HFF-Myc (cell line): ENCODE measurements at regions not wholly inside any gene's neighbourhood (a gene's known extent, or its start where the extent isn't known, plus 50 kb on each side); places are given as distances from the start of the nearest gene placed in this dataset.

ENCODE experiments used
- DNase-seq: peaks from one replicate; pipeline ENCODE4 v3.0.0-alpha.2; 2011; ENCODE audit warnings: low read depth; ENCODE audit errors: extremely low read depth
- H3K4me3 ChIP-seq: replicated peaks from 2 replicates; pipeline ENCODE4 v1.5.1; 2011; ENCODE audit warnings: low read depth, mild to moderate bottlenecking, control low read depth, low read length
- CTCF ChIP-seq: IDR thresholded peaks from 2 replicates; pipeline ENCODE4 v1.5.1; 2012; ENCODE audit warnings: mild to moderate bottlenecking, low read depth, low read length, control low read depth; ENCODE audit errors: missing control alignments

- no peak for TF ChIP-seq CTCF
- no peak overlapping the region for H3K4me3 ChIP-seq
- no peak for DNase-seq
Measured at GRCh38 chr11:19474954-19475721, 234.4 kb upstream of the E2F8 start.

DNA sequence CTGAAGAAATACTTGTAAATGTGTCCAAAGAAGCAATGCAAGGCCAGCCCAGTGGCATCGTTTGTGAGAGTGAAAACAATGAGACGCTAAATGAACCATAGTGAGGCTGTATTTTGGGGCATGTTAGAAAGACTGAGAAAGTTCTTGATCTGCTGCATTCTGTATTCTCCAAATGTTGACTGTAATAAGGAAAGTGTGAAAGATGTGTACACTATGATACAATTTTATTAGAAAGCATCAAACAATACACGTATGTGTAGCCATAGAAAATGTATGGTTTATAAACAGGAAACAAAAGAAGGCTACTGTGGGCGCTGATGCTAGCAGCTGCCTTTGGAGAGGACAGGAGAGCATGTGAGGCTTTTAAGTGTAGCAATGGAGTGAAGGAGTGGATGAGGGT lies 233.5 kb upstream of the E2F8 start:
- no peak overlapping the region for H3K4me3 ChIP-seq
- no peak for DNase-seq
- no peak for TF ChIP-seq CTCF

- DNase-seq, result no peak
- TF ChIP-seq CTCF, result no peak
- H3K4me3 ChIP-seq, result no peak overlapping the region
Measured at GRCh38 chr11:19472679-19473078, 231.9 kb upstream of the E2F8 start.

DNA sequence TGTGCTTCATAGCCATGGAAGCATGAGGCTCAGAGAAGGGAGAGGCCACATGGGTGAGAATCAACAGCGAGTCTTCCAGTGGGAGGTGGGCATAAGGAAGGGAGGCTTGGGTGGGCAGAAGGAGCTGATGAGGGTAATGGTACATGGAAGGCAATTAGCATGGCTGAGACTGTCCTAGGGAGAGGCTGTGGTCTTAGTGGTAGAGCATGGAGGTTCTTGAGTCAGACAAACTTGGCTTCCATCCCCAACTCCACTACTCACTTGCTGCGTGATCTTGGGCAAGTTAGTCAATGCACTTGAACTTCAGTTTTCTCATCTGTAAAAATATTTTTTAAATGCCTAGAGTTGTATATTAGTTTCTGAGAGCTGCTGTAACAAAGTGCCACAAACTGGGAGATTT lies 227.2 kb upstream of the E2F8 start:
- no peak overlapping the region for H3K4me3 ChIP-seq
- DNase-seq, result no peak
- TF ChIP-seq CTCF, result no peak

DNA sequence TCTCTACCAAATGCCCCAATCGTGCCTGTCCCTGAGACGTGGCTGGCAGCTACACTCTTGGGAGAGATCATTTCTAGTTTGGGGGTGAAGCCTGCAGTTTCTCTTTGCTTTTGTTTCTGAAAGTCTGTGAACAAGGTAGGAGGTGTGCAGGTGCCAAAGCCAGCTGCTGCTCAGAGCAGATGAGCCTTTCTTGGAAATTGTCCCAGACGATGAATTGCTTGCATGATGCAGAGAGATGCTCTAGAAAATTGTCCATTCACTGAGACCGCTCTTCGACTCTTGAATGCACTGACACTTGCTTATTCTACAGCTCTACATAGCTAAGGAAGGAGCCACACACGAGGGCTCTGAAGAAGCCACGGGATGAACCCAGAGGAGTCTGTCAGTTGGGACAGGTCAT lies 225.6 kb upstream of the E2F8 start:
- H3K4me3 ChIP-seq, result no peak overlapping the region
- no peak for TF ChIP-seq CTCF
- DNase-seq, result no peak

DNA sequence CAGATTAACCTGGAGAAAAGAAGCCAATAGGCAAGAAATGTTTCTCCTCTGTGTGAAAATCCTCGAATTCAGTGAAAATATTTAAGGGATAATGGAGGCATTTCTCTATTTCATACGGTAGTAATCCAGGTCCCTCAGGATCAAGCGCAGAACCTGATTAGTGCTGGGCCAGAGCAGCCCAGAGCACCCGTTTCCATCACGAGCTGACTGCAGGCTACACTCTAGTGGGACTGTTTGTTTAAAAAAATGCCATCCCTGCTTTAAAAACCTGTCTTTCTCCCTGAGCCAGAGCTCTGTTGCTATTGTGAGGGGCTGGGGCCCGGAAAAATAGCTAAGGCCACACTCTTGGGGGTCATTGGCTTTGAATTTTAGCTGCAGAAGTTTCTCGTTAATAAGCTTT lies 223.2 kb upstream of the E2F8 start:
- no peak overlapping the region for H3K4me3 ChIP-seq
- no peak for DNase-seq
- TF ChIP-seq CTCF, result no peak
